ENCODE measurements at regions not wholly inside any gene's neighbourhood (a gene's known extent, or its start where the extent isn't known, plus 50 kb on each side); places are given as distances from the start of the nearest gene placed in this dataset.

- TF ChIP-seq CTCF (IDR thresholded peaks at IDR 0.05; ENCODE audit: borderline replicate concordance, insufficient read depth, low read depth, low read length) = no peak
- no peak overlapping the region for H3K4me3 ChIP-seq (ENCODE audit: low read depth, low read length)
Observed at GRCh38 chr14:26808407-26808806, 210.6 kb upstream of the NOVA1 start.

- TF ChIP-seq CTCF (IDR thresholded peaks at IDR 0.05; ENCODE audit: borderline replicate concordance, insufficient read depth, low read depth, low read length) = no peak
Observed at GRCh38 chr14:26810631-26811030, 212.8 kb upstream of the NOVA1 start.

GRCh38 chr14:26811756-26812305 lies 214.0 kb upstream of the NOVA1 start:
- H3K4me3 ChIP-seq (ENCODE audit: low read depth, low read length) = no peak overlapping the region
- no peak for TF ChIP-seq CTCF (IDR thresholded peaks at IDR 0.05; ENCODE audit: borderline replicate concordance, insufficient read depth, low read depth, low read length)

More at GRCh38 chr14:26810631-26811030, 212.8 kb upstream of the NOVA1 start:
- no peak overlapping the region for H3K4me3 ChIP-seq (ENCODE audit: low read depth, low read length)

- no peak for TF ChIP-seq CTCF (IDR thresholded peaks at IDR 0.05; ENCODE audit: borderline replicate concordance, insufficient read depth, low read depth, low read length)
- H3K4me3 ChIP-seq (ENCODE audit: low read depth, low read length) = no peak overlapping the region
Observed at GRCh38 chr14:26820138-26820537, 222.3 kb upstream of the NOVA1 start.

GRCh38 chr14:26820572-26820971 lies 222.7 kb upstream of the NOVA1 start:
- H3K4me3 ChIP-seq (ENCODE audit: low read depth, low read length) = no peak overlapping the region
- no peak for TF ChIP-seq CTCF (IDR thresholded peaks at IDR 0.05; ENCODE audit: borderline replicate concordance, insufficient read depth, low read depth, low read length)

GRCh38 chr14:26828741-26829140 lies 230.9 kb upstream of the NOVA1 start:
- no peak for TF ChIP-seq CTCF (IDR thresholded peaks at IDR 0.05; ENCODE audit: borderline replicate concordance, insufficient read depth, low read depth, low read length)
- H3K4me3 ChIP-seq (ENCODE audit: low read depth, low read length) = no peak overlapping the region

GRCh38 chr14:26833621-26834176 lies 235.9 kb upstream of the NOVA1 start:
- H3K4me3 ChIP-seq (ENCODE audit: low read depth, low read length) = no peak overlapping the region
- TF ChIP-seq CTCF (IDR thresholded peaks at IDR 0.05; ENCODE audit: borderline replicate concordance, insufficient read depth, low read depth, low read length) = no peak

All from GM12875 (cell line).